ENCODE measurements at regions not wholly inside any gene's neighbourhood (a gene's known extent, or its start where the extent isn't known, plus 50 kb on each side); places are given as distances from the start of the nearest gene placed in this dataset.
"Not testable (repeated sequence)": the region's sequence is repeated elsewhere in the genome, so short reads cannot be mapped to it uniquely, and the experiment has no call there.

DNA sequence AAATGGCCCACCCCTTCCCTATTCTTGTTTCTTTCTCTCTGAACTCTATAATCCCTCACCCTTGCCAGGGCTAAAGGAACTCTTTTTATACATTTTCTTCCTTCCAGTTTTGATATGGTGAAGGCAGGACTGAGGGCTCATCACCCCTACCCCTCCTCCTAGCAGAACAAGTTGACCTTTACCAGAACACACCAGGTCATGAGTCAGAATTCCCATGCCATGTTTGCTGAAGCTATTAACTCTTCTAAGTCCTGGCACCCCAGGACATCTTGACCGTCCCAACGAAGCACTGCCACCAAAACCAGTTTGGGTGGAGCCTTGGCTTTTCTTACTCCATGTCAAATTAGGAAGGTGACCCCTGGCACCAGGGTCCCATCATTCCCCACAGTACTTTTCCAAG, 57.5 kb upstream of the DYNLT3 start:
- no peak for DNase-seq

DNA sequence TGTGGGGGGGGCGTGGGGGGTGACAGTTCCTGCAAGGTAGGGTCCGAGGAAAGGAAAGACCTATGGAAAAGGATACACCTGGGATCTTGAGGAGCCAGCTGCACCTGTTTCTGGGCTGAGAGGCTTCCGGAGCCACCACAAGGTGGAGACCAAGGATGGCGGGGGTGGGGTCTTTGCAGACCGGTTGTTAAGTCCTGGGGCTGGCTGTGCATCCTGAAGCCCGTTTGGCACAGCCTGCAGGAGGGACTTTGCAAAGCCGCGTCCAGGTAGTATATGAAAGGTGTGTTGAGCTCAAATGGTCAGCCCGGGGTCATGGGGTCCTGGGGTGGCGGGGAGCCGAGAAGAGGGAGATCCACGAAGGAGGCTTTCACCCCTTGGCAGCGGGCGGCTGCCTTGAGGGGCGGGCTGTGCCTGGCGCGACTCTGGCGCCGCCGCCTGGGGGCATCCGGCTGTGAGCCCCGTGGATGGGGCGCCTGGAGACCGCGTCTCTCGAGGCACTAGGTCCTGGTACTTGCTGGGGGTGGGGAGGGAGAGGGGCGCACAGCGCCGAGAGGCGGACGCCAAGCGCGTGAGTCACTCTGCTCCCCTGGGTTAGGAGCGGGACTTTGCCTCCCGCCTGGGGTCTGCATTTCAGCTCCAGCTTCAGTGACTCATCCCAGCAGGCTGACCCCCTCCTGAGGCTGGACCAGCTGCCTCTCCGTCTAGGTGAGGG, 58.2 kb upstream of the DYNLT3 start:
- no peak for DNase-seq

DNA sequence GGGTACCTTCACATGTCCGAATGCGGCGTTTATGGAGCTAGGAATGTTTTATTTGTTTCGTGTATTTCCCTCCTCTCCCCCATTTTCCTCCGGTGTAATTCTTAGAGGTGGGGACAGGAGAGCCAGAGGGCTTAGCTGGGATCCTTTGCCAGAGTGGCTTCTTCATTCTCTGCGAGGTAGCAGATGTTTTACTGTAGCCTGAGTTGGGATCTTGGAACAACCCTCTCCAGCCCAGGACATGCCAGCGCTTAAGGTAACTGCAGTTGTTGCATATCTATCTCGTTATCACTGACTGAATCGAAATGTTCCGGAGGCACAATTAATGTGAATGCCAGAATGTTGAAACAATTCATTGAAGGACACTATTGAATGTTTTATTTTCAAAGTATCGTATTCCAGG, 59.0 kb upstream of the DYNLT3 start:
- no peak for DNase-seq

DNA sequence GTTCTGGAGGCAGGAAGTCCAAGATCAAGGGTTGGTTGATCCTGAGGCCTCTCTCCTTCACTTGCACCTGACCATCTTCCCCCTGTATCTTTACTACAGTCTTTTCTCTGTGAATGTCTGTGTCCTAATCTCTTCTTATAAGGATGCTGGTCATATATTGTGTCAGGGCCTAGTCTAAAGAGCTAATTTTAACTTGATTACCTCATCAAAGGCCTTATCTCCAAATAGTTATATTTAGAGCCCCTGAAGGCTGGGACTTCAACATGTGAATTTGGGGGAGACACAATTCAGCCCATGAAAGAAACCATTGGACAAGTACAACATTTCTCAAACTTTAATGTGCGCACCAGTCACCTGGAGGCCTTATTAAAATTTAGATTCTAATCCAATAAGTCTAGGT, 62.8 kb upstream of the DYNLT3 start:
- DNase-seq: peak; percentile 1

DNA sequence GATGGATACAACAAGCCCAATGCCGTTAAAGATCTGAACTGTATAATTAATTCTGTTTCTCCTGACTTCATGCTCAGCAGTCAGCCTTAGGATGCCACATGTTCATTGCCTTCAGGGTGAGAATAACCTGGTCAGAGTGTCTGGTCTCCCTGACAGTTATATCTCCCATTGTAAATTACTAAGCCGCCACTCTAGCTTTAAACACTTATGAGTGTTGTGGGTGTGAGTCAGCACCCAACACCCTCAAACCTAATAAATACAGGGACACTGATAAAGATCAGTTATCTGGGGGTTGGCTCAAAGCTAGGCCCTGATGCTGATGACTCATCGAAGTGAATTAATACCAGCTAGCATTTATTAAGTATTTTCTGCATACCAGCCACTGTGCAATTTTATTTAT, 64.9 kb upstream of the DYNLT3 start:
- no peak for DNase-seq

DNA sequence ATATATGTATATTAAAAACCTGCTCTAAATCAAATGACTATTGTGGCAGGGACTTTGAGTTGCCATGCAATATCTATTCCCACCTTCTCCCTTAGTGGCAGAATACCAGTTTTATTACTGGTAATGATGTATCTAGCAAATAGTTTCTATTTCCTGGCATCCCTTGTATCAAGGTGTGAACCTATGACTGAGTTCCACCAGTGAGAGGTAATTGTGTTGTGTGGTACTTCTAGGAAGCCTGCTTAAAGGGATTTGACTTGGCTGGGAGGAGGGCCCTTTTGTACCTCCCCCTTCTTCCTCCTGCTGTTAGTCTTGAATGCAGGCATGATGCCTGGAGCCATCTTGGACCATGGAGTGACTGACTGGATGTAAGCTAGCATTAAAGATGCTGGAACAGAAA, 65.4 kb upstream of the DYNLT3 start:
- no peak for DNase-seq

DNA sequence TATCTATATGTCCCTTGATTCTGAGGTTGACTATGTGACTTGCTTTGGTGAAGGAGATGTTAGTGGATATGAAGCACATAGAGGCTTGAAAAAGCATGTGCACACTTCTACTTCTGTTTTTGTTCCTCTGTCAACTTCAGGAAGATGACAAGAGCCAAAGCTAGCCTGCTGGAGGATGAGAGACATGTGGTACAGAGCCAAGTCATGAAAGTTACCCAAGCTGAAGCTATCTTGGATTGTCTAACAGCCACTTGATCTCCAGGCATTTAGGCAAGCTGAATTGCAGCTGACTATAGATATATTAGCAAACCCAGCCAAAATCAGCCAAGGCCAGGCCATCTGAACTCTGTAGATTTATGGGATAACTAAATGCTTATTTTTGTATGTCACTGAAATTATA, 70.8 kb upstream of the DYNLT3 start:
- no peak for DNase-seq

DNA sequence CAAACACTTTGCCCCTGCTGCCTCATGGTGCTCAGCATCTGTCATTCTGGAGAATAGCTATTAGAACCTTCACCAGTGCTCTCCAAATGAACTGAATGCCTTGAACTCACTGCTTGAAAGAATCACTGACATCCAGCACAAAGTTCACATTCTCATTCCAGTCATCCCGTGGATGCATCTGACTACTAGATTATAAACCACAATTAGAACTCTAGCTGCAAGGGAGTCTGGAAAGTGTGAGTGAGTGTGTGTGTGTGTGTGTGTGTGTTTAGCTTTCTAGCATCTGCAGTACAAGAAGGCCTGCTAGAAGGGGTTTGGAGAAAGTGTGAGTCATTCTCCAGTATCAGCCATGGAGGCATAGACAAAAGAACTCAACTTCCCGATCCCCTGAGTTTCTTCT, 71.3 kb upstream of the DYNLT3 start:
- no peak for DNase-seq

DNA sequence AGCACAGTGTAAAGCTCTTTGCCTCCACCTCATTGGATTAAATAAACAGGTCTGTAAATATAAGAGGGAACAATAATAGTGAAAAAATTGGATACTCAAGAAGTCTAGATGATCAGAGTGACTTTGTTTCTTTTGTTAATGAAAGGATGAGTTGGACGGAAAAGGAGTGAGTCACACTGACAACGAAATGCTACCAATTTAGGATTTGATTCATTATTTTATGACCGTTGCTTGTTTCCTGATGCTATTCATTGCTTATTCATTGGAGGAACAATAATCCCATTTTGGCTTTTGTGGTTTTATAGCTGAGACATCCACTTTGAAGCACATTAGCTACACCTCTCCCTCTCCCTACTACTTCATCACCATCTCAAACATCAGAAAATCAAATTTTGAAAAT, 74.4 kb upstream of the DYNLT3 start:
- DNase-seq: no peak

DNA sequence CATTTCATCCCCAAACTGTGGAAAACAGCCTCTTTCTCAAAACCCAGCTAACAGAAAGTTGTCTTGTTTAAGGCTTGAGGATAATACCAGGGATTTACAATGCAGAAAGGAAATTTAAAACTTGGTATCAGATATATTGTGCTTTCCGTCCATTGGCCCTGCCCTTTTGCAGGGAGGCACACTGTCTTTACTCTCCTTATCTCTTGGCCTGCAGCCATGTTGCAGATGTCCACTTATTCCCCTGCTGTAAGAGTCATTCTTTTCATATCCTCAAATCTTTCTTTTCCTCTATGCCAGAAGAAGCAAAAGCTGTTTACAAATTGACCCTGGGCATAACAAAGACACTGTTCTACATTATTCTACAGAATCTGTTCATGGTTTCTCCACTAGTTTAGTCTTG, 75.6 kb upstream of the DYNLT3 start:
- peak; percentile 46 for DNase-seq

DNA sequence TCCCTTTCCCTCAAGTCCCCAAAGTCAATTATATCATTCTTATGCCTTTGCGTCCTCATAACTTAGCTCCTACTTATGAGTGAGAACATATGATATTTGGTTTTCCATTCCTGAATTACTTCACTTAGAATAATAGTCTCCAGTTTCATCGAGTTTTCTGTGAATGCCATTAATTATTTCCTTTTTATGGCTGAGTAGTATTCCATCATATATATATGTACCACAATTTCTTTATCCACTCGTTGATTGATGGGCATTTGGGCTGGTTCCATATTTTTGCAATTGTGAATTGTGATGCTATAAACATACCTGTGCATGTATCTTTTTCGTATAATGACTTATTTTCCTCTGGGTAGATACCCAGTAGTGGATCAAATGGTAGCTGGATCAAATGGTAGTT, 78.4 kb upstream of the DYNLT3 start:
- DNase-seq: not testable (repeated sequence)

DNA sequence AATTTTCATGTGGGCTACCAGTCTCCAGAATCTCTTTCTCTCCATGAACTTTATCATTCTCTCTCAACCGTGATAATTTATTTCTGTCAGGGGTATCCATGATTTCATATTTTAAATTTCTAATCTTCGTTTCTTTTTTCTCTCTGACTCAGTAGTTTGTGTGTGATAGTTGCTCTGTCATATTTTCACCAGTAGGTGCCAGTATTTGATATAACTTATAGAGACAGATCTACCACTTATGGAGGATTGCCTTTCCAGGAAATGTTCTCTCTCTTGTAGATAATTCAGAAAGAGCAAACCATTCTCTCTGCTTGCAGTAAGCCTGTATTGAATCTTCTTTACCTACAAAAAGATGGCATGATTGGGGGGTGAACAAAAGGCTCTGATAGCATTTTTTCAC, 79.3 kb upstream of the DYNLT3 start:
- DNase-seq: peak; percentile 64

DNA sequence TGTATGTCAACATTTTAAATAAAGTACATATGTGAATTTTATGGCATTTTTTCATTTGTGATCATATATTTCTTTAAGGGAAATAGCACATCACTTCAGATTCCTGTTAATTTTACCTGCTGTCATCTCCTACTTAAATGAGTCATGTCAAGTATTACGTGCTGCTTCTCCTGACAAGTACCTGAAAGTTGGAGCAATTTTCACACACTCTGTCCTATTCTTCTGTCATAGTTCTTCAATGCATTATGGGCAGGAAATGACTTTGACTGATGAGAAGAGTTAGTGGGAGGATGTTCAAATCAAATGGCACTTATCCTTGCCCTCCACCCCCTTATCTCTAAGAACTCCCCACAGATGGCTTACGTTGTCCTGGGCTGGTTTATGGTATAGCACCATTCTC, 64.2 kb upstream of the SYTL5 start:
- DNase-seq: no peak

DNA sequence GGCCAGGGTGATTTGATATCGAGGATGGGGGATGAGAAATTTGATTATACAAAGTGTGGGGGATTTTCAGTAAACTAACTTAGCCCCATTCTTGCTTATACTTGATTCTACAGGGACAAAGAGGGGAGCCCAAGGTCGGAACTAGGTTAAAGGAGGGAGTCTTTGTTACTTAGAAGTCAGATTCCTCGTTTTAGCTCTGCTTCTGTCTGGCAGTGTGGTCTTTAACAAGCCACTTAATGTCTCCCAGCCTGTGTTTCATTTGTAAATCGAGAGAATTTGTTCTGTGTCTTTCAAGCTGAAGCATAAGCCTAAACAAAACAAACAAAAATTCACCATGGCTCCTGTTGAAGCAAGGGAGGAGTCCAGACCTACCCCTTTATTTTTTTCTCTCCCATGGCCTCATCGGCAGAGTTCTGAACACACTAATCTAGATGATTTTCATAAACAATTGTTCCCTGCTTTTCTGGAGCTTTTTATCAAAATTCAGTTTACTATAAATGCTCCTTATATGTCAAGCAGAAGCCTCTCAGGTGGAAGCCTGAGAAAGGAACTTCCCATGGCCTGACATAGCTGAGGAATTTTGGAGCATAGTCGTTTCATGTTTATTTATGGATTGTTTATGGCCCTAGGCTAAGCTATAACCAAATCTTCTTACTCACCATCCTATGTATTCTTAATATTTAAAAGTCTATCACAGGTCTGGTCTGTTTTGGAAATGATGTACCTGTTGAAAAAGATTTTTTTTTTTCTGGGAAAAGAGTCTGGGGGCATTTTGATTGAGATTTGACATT, 62.6 kb upstream of the SYTL5 start:
- DNase-seq: no peak

DNA sequence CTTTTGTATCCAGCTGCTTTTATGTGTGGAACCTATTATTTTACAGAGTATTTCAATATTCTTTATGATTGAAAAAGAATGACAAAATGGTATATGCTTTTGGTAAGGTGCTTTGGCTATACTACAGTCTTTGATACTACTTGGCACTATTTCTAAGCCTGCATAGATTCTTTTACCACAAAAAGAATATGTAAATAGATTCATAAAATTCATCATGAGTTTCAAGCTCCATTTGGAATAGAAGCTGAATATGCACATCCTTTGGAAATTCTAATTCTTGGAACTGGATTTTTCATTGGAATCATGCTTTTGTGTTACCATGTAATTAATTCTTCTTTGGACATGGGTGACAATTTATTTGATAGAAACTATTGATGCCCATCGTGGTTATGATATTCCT, 60.2 kb upstream of the SYTL5 start:
- no peak for DNase-seq

DNA sequence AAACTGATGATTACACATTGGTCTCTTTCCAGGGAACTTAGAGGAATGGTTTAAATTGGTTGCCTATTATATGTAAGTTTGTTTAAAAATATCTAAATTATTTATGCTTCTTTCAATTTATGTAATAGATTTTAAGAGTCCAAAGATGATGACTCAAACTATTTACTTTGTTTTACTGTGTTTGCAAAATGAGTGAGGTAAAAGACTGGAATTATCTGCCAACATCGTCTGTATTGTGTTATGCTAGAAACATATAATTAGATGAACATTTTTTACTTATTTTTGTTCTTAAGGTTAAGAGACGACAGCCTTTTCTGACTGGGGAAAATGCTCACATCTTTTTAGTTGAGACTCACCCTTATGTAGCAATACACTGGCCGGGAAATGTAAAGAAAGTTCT, 51.1 kb upstream of the SYTL5 start:
- DNase-seq: no peak

DNA sequence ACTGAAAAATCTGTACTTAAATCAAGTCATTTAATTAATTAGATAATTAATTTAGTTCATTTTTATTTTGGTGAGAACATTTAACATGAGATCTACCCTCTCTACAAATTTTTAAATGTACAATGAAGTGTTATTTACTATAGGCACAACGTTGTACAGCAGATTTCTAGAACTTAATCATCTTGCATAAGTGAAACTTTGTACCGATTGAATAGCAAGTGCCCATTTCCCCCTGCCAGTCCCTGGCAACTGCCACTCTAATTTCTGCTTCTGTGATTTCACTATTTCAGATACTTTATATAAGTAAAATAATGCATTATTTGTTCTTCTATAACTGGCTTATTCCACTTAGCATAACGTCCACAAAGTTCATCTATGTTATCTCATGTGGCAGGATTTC, 50.1 kb upstream of the SYTL5 start:
- DNase-seq: no peak

Measured in OCI-M1 (cell line).